ENCODE measurements at regions not wholly inside any gene's neighbourhood (a gene's known extent, or its start where the extent isn't known, plus 50 kb on each side); places are given as distances from the start of the nearest gene placed in this dataset.

GRCh38 chr16:51402785-51403184, 251.7 kb upstream of the SALL1 start:
- no peak for DNase-seq

GRCh38 chr16:51402298-51402697, 251.2 kb upstream of the SALL1 start:
- DNase-seq = no peak

- no peak for DNase-seq
Observed at GRCh38 chr16:51401673-51402072, 250.6 kb upstream of the SALL1 start.

GRCh38 chr16:51399908-51400670, 249.0 kb upstream of the SALL1 start:
- DNase-seq = no peak

- DNase-seq = no peak
Observed at GRCh38 chr16:51394421-51394820, 243.4 kb upstream of the SALL1 start.

GRCh38 chr16:51393381-51394005, 242.4 kb upstream of the SALL1 start:
- no peak for DNase-seq

GRCh38 chr16:51392521-51393187, 241.6 kb upstream of the SALL1 start:
- DNase-seq = no peak

GRCh38 chr16:51391798-51392511, 240.9 kb upstream of the SALL1 start:
- no peak for DNase-seq

GRCh38 chr16:51390877-51391276, 239.8 kb upstream of the SALL1 start:
- no peak for DNase-seq

- no peak for DNase-seq
Observed at GRCh38 chr16:51389881-51390280, 238.8 kb upstream of the SALL1 start.

- DNase-seq = no peak
Observed at GRCh38 chr16:51388516-51388951, 237.5 kb upstream of the SALL1 start.

GRCh38 chr16:51383909-51384308, 232.8 kb upstream of the SALL1 start:
- no peak for DNase-seq

- no peak for DNase-seq
Observed at GRCh38 chr16:51382940-51383339, 231.9 kb upstream of the SALL1 start.

GRCh38 chr16:51382211-51382610, 231.1 kb upstream of the SALL1 start:
- no peak for DNase-seq

GRCh38 chr16:51376080-51376479, 225.0 kb upstream of the SALL1 start:
- DNase-seq = no peak

- DNase-seq = no peak
Observed at GRCh38 chr16:51374790-51375189, 223.7 kb upstream of the SALL1 start.

GRCh38 chr16:51374346-51374745, 223.3 kb upstream of the SALL1 start:
- DNase-seq = no peak

- DNase-seq = no peak
Observed at GRCh38 chr16:51365715-51366114, 214.6 kb upstream of the SALL1 start.

- DNase-seq = no peak
Observed at GRCh38 chr16:51359141-51359955, 208.3 kb upstream of the SALL1 start.

- no peak for DNase-seq
Observed at GRCh38 chr16:51357839-51358238, 206.8 kb upstream of the SALL1 start.

GRCh38 chr16:51355875-51356274, 204.8 kb upstream of the SALL1 start:
- no peak for DNase-seq

- no peak for DNase-seq
Observed at GRCh38 chr16:51355195-51355594, 204.1 kb upstream of the SALL1 start.

GRCh38 chr16:51353055-51353454, 202.0 kb upstream of the SALL1 start:
- DNase-seq = no peak

All from COR-L47 (cell line).